RKO (cell line): ENCODE measurements at regions not wholly inside any gene's neighbourhood (a gene's known extent, or its start where the extent isn't known, plus 50 kb on each side); places are given as distances from the start of the nearest gene placed in this dataset.

Experiments
- DNase-seq: peaks from one replicate; pipeline ENCODE4 v3.0.0-alpha.2; 2016; ENCODE audit warnings: low spot score

DNA sequence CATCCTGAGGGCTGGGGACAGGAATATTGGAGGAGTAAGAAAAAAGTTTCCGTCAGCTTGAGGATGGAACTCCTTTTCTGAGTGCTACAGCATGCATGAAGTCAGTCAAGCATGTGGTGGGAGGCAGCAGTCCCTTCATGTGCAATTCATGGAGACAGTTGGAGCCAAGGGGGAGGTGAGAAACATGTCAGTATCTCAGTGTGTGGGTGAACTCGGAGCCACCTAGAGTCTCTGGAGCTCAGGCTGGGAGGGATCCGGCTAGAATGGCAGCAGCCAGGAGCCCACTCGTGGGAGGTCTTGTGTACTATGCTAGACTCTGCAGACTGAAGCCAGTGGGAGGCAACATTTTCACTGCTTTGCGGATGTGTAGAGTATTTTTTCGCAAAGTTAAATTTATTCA lies 60.3 kb downstream of the AVPR1A start:
- DNase-seq = no peak

- no peak for DNase-seq
Observed at GRCh38 chr12:63086149-63086915, 64.7 kb downstream of the AVPR1A start.

GRCh38 chr12:63085120-63085519 lies 65.9 kb downstream of the AVPR1A start:
- no peak for DNase-seq

DNA sequence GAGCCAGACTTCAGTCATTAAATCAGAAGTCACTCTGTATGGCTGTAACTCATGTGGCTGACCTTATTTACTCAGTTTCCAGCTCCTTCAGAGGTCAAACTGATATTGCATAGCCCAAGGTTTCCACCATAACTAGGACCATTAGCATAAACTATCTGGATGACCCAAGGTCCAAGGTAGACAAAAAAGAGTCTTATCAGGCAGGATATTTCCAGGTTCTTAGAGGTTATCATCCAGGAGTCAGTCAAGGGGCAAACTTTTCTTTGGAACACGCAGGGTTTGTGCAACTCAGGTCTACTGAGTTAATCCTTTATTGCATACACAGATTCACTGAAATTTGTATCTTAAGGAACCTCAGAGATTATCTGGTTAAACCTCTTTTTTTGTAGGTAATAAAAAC lies 66.5 kb downstream of the AVPR1A start:
- no peak for DNase-seq

DNA sequence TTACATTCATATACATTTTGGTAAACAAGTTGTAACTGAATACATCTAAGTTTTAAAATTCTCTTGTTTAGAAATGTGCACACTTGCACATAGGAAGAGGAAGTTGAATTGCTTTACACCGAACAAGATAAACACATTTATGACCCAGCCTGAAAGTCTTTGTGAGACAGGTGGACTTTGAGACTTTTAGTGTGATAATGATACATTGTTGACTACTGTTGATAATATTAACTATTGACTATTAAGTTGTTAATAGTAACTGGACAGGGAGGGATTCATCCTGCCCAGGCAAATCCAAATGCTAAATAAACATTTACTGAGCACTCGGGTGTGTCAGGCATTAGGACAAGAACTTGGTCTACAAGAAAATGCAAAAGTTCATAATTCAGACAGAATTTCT lies 68.0 kb downstream of the AVPR1A start:
- no peak for DNase-seq

DNA sequence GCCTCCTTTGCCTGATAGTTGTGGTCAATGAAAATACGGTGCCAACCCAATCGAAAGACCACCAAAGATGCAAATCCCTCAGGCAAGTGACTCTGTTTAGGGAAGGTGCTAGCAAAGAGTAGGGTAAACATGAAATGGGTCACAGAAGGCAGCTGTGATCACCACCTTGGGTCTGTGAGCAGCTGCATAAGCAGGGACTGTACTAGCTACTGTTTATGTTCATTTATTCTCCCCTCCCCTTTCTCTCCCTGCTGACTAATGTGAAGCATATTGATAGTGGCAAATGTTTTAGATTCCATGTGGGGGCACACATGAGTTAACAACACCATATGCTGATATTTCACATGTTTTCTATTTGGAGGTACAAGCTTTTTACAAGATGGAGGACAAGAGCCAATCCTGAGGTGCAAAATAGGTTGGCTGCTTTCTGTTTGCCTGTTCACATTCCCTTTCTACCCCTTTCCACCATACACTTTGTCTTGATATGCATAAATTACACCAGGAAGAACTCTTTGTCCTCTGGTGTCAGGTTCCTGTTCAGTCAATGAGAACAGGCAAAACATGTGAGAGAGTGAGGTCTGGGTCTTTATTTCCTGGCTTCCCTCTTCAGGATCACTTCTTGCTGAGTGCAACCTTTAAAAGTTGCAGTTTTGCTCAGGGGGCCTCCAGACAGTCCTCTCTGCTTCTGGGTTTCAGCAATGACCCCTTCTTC lies 71.1 kb downstream of the AVPR1A start:
- no peak for DNase-seq

DNA sequence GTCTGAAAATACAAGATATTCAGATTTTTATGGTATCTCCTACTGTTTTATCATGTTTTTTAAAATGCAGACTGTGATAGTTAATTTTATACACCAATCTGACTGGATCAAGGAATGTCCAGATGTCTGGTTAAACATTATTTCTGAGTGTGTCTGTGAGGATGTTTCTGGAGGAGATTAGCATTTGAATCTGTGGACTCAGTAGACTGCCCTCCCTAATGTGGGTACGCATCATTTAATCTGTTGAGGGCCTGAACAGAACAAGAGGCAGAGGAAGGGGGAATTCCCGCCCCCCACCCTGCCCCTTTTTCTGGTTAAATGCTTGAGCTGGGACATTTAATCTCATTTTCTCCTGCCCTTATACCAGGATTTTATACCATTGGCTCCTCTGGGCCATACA lies 72.1 kb downstream of the AVPR1A start:
- DNase-seq = no peak

DNA sequence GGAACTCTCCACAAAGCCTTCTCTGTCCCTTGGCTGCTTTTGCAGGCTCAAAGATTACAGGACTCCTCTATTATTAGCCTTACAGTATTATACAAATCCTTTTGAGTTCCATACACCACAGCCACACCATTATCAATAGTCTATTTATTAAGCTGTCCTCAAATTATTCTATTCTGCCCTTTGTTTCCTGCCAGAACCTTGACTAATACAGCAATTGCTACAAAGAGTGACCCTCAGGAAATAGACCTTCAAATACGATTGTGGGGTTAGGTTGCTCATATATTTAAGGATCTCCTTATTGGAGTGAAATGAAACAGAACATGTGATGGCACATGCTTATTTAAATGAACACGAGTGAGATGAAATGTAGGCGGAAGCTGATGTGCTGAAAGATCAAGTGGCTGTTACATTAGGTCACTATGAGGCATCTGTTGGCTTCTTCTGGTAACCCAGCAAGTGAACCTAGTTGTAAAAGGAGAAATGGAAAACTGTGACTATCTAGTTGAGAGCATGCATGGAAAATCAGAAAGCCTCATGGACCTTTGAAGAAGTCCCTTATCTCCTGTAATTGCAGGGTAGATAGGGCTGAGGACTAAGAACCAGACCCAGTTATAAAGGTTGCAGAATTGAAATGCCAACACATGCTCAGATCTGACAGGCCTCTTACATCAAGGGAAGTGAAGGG lies 75.5 kb downstream of the AVPR1A start:
- DNase-seq = no peak

GRCh38 chr12:63070709-63071108 lies 80.3 kb downstream of the AVPR1A start:
- DNase-seq = no peak

GRCh38 chr12:63069860-63070617 lies 81.0 kb downstream of the AVPR1A start:
- no peak for DNase-seq

DNA sequence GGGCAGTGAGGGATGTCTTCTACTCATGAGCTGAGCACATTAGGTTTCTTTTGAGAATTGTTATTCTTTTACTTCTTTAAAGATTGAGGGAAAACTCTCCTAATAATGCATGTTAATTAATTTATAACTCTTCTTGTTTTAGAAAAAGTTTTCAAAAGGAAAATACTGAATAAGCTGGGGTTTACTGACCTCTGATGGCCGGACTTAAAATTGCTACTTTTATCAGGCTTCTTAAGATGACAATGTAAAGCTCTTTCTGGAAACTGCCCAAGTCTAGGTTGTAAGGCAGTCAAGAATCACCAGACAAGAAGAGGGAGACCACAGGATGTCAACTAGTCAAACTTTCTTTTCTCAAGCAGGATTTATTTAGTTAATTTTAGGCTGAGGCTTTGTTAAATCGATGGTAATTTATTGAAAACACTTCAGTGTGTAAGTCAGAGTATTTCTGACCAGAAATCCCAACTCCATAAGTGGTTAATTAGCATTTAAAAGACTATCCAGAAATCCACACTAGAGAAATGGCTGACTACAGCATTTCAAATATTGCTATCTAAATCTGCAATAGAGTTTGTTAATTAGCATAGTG lies 82.1 kb downstream of the AVPR1A start:
- DNase-seq = peak; percentile 78

GRCh38 chr12:63066782-63067181 lies 84.2 kb downstream of the AVPR1A start:
- DNase-seq = no peak

DNA sequence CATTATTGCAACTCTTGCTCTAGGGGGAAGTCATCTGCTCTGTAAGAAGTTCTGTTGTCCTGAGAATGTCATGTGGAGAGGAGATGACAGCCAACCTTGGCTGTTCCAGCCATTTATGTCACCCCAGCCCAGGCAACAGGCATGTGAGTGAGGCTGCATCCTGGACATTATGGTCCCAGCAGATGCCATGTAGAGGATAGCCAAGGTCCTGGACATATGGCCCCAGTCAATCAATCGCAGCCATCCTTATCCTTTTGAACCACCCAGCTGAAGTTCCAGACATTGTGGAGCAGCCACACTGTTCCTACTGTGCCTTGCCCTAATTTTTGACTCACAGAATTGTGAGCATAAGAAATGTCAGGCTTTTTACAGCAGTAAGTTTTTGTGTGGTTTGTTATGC lies 84.9 kb downstream of the AVPR1A start:
- no peak for DNase-seq

DNA sequence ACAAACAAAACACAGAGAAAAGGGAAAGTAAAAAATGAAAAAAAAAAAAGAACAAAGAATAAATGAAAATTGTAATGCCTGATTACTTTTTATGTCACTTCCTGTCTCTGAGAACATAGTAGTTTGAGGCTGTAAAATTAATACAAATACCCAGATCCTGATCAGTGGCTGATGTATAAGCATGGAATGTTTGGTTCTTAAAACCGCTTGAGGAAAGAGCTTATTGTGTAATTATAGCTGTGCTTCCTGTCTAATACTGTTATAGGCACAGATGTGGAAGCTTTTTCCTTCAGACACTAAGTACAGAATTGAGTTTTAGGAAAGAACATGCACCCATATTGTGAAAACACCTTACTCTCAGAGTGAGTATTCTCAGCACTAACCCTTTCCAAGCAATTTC lies 86.9 kb downstream of the AVPR1A start:
- DNase-seq = no peak

GRCh38 chr12:63056649-63057048 lies 94.4 kb downstream of the AVPR1A start:
- no peak for DNase-seq

GRCh38 chr12:63052696-63053095 lies 98.3 kb downstream of the AVPR1A start:
- DNase-seq = no peak

DNA sequence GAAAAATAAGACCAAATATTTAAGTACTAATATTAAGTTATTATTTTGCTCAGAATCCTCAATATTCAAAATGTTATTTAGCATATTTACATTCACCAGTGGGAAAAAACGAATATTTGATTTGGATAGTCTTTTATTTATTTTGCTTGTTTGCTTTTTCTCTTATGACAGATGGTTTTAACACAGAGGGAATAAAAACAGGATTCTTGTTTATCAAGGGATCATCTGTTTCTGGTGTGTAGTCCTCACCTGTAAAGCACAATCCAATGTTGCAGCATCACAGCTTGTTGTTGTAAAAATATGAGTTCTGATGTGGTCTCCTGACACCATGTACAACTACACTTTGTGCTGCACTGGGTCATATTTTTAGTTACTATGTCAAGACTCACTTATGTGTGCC lies 103.9 kb downstream of the AVPR1A start:
- DNase-seq = no peak

DNA sequence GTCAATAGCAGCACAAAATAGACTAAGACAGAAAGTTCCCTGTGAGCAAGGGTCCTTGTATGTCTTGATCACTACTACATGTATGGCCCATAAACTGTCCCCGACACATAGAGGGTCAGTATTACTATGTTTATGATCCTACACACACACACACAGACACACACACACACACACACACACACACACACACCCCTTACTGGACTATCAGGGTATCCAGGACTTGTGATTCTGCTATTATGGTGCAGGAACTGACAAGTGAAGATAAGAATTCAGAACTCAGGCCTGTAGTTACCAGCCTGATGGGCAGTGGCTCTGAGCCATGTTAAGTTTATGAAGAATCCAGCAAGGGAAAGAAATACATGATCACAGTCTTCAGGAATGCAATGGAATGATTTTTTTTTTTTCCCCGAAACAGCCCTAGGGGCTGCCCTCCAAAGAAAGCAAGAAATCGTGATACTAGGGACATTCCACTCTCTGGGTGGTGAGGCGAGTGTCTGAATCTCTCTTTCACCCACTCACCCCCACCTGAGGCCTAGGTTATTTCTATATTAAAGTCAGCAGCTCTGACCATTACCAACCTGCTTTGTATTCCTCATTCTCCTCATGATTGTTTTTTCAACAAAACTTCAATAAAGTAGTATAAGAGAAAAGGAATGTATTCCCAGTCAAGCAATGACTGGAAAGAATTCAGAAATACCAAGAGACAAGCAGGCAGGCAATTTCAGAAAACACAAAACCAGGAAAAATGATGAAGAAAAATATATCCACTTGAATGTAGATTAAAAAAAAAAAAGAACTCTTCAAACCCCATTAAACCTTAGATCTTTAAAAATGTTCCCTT lies 105.8 kb downstream of the AVPR1A start:
- no peak for DNase-seq

GRCh38 chr12:63042646-63043045 lies 107.7 kb upstream of the PPM1H start:
- DNase-seq = no peak

DNA sequence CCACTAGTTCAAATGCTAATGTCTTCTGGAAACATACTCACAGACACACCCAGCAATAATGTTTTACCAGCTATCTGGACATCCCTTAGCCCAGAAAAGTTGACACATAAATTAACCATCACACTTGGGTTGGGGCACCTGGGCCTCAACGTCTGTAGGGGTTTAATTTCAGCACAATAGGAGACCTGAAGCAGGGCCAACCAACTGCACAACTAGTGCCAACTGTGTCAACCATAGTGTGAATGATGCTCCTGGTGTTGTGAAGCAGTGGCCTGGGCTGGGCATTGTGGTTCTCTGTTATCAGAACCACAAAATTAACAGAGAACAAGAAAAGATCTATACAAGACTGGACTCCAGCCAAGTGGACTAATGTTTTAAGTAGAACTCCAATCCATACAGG lies 106.7 kb upstream of the PPM1H start:
- no peak for DNase-seq
